Hepatocyte (in vitro differentiated cells): ENCODE measurements at regions not wholly inside any gene's neighbourhood (a gene's known extent, or its start where the extent isn't known, plus 50 kb on each side); places are given as distances from the start of the nearest gene placed in this dataset.

ENCODE experiments used
- CTCF ChIP-seq: fragments of 200-600 bp; sonication (generic); IDR thresholded peaks from 2 replicates; pipeline ENCODE4 v1.5.1; 2016; ENCODE audit warnings: antibody characterized with exemption, mild to moderate bottlenecking; ENCODE audit not compliant: poor library complexity
- EZH2 ChIP-seq: fragments of 200-600 bp; sonication (generic); IDR thresholded peaks from 2 replicates; pipeline ENCODE4 v1.6.1; 2016; ENCODE audit warnings: antibody characterized with exemption, mild to moderate bottlenecking, borderline replicate concordance
- EZH2phosphoT487 ChIP-seq: fragments of 200-600 bp; sonication (generic); IDR thresholded peaks from one replicate; pipeline ENCODE4 v1.6.1; 2018; ENCODE audit warnings: antibody characterized with exemption, mild to moderate bottlenecking, low read depth, moderate library complexity; ENCODE audit not compliant: unreplicated experiment, severe bottlenecking

- TF ChIP-seq CTCF (no peak), EZH2 (no peak), EZH2phosphoT487 (no peak)
These were observed 683.7 kb downstream of the POM121L12 start for GRCh38 chr7:53719122-53719521.
